ENCODE measurements at regions not wholly inside any gene's neighbourhood (a gene's known extent, or its start where the extent isn't known, plus 50 kb on each side); places are given as distances from the start of the nearest gene placed in this dataset.

DNA sequence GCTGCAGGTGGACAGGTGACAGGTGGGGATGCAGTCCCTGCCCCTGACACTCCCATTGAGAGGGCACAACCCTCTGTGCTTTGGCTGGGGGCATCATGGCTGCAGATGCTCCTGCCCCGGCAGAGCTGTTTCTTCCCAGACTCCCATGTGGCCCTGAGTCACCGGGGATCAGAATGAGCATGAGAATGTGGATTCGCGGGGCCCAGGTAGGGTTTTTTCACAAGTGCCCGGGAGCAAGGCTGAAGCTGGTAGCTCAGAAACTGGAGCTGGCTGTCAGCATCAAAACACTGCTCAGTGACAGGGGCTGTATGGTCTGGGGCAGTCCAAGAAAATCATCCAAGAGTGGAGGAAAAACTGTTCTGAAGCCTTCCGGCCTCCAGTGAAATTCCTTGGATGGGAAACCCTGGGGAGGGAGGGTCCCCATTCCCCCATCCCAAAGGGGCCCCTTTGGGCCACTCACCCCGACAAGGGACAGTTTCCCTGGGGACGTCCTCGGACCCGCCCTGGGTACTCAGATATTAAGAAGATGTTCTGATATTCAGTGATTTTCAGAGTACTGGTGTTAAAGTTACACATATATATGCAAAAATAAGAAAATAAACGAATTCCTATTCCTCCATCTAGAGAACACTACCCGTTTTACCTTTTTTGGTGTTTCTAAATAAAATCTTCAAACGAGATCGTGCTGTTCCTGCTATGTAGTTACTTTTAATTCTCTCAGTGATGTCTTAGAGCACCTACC lies 120.1 kb upstream of the LPCAT1 start:
- in situ Hi-C loops (cut with HindIII; ENCODE audit: low pct_unique_long_range_greater_than_20kb, low sequenced_read_pairs) = no loop called here
- TF ChIP-seq, protein P1, sequence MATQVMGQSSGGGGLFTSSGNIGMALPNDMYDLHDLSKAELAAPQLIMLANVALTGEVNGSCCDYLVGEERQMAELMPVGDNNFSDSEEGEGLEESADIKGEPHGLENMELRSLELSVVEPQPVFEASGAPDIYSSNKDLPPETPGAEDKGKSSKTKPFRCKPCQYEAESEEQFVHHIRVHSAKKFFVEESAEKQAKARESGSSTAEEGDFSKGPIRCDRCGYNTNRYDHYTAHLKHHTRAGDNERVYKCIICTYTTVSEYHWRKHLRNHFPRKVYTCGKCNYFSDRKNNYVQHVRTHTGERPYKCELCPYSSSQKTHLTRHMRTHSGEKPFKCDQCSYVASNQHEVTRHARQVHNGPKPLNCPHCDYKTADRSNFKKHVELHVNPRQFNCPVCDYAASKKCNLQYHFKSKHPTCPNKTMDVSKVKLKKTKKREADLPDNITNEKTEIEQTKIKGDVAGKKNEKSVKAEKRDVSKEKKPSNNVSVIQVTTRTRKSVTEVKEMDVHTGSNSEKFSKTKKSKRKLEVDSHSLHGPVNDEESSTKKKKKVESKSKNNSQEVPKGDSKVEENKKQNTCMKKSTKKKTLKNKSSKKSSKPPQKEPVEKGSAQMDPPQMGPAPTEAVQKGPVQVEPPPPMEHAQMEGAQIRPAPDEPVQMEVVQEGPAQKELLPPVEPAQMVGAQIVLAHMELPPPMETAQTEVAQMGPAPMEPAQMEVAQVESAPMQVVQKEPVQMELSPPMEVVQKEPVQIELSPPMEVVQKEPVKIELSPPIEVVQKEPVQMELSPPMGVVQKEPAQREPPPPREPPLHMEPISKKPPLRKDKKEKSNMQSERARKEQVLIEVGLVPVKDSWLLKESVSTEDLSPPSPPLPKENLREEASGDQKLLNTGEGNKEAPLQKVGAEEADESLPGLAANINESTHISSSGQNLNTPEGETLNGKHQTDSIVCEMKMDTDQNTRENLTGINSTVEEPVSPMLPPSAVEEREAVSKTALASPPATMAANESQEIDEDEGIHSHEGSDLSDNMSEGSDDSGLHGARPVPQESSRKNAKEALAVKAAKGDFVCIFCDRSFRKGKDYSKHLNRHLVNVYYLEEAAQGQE (IDR thresholded peaks at IDR 0.05; ENCODE audit: insufficient read depth in 1 of 2, low read depth in 2 of 2, low read length in 1 of 2) = no peak
- TF ChIP-seq TCF7L2 (IDR thresholded peaks at IDR 0.05; ENCODE audit: low read depth, low read length) = no peak
- TF ChIP-seq POLR2AphosphoS5 (IDR thresholded peaks at IDR 0.05; ENCODE audit: low read depth, low read length) = no peak
- TF ChIP-seq, protein P2, sequence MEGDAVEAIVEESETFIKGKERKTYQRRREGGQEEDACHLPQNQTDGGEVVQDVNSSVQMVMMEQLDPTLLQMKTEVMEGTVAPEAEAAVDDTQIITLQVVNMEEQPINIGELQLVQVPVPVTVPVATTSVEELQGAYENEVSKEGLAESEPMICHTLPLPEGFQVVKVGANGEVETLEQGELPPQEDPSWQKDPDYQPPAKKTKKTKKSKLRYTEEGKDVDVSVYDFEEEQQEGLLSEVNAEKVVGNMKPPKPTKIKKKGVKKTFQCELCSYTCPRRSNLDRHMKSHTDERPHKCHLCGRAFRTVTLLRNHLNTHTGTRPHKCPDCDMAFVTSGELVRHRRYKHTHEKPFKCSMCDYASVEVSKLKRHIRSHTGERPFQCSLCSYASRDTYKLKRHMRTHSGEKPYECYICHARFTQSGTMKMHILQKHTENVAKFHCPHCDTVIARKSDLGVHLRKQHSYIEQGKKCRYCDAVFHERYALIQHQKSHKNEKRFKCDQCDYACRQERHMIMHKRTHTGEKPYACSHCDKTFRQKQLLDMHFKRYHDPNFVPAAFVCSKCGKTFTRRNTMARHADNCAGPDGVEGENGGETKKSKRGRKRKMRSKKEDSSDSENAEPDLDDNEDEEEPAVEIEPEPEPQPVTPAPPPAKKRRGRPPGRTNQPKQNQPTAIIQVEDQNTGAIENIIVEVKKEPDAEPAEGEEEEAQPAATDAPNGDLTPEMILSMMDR (IDR thresholded peaks at IDR 0.05) = no peak
- TF ChIP-seq SIN3A (IDR thresholded peaks at IDR 0.05; ENCODE audit: borderline replicate concordance, insufficient read depth, low read depth, low read length) = no peak
- Histone ChIP-seq H3K27ac (ENCODE audit: low read length) (no peak overlapping the region), H3K36me3 (ENCODE audit: control insufficient read depth, insufficient read depth, low read length) (no peaks in the 10 kb centered on the region), H3K27me3 (ENCODE audit: control insufficient read depth, insufficient read depth, low read length) (peaks cover 8% of the 10 kb centered on the region), H3K4me3 (ENCODE audit: low read depth in 2 of 2, low read length in 2 of 2) (no peak overlapping the region), H3K4me1 (ENCODE audit: control insufficient read depth, insufficient read depth, low read length) (peaks cover 6% of the 10 kb centered on the region), H3K9me3 (ENCODE audit: control insufficient read depth, insufficient read depth, low read depth, low read length) (no peaks in the 10 kb centered on the region)
- ATAC-seq (no peak), DNase-seq (ENCODE audit: low read depth, low spot score) (no peak)
- BruUV-seq (replicated peaks) = no TSS peak
- ChIA-PET POLR2A (no interaction called here), CTCF (interaction anchor here (0.6 to 1.2 kb wide), 3 partner anchors 26 to 349 kb away, joined by 3 to 4 read pairs (median 3); no protein-coding TSS in a partner anchor)
- intact Hi-C loops (cut with micrococcal nuclease; ENCODE audit: unreplicated experiment) = loop anchor here (2.0 to 10.0 kb wide), 3 partner anchors 49 to 469 kb away; no protein-coding TSS in a partner anchor

DNA sequence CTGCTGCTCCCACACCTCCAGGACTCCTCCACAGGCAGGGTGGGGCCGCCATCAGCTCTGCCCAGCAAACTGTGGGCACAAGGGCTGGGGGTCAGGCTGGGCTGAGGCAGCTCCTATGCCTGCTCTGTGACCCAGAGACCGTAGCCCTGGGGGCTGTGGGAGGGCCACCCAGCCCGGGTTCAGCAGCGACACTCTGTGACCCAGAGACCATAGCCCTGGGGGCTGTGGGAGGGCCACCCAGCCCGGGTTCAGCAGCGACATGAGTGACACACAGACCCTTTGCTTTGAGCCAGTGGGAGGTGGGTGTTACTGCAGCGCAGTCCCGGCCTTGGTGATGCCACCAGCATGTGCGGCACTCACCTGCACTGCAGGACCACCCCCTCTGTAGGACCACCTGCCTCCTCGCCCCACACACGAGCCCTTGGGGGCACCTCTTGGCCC lies 118.9 kb upstream of the LPCAT1 start:
- TF ChIP-seq SIN3A (IDR thresholded peaks at IDR 0.05; ENCODE audit: borderline replicate concordance, insufficient read depth, low read depth, low read length) = no peak
- TF ChIP-seq, protein P1 (IDR thresholded peaks at IDR 0.05; ENCODE audit: insufficient read depth in 1 of 2, low read depth in 2 of 2, low read length in 1 of 2) = no peak
- TF ChIP-seq POLR2AphosphoS5 (IDR thresholded peaks at IDR 0.05; ENCODE audit: low read depth, low read length) = no peak
- TF ChIP-seq, protein P2 (IDR thresholded peaks at IDR 0.05) = no peak
- no peak for TF ChIP-seq TCF7L2 (IDR thresholded peaks at IDR 0.05; ENCODE audit: low read depth, low read length)
- H3K4me3 ChIP-seq (ENCODE audit: low read depth in 2 of 2, low read length in 2 of 2) = no peak overlapping the region
- ChIA-PET CTCF (interaction anchor here (0.6 to 1.2 kb wide), 3 partner anchors 27 to 163 kb away, joined by 3 to 5 read pairs (median 4); no protein-coding TSS in a partner anchor), POLR2A (no interaction called here)
- BruUV-seq (replicated peaks) = no TSS peak
- ATAC-seq (no peak), DNase-seq (ENCODE audit: low read depth, low spot score) (no peak)
- peaks cover 6% of the 10 kb centered on the region for H3K4me1 ChIP-seq (ENCODE audit: control insufficient read depth, insufficient read depth, low read length)
- H3K36me3 ChIP-seq (ENCODE audit: control insufficient read depth, insufficient read depth, low read length) = no peaks in the 10 kb centered on the region
- in situ Hi-C loops (cut with HindIII; ENCODE audit: low pct_unique_long_range_greater_than_20kb, low sequenced_read_pairs) = no loop called here
- no peaks in the 10 kb centered on the region for H3K9me3 ChIP-seq (ENCODE audit: control insufficient read depth, insufficient read depth, low read depth, low read length)
- no peak overlapping the region for H3K27ac ChIP-seq (ENCODE audit: low read length)
- intact Hi-C loops (cut with micrococcal nuclease; ENCODE audit: unreplicated experiment) = loop anchor here (2.0 to 10.0 kb wide), 3 partner anchors 48 to 468 kb away; no protein-coding TSS in a partner anchor
- peaks cover 8% of the 10 kb centered on the region for H3K27me3 ChIP-seq (ENCODE audit: control insufficient read depth, insufficient read depth, low read length)

All from Panc1 (cell line).